GM19372 (cell line): ENCODE measurements at regions not wholly inside any gene's neighbourhood (a gene's known extent, or its start where the extent isn't known, plus 50 kb on each side); places are given as distances from the start of the nearest gene placed in this dataset.

ENCODE experiments used
- ATAC-seq: cut with Tn5 transposase; IDR thresholded peaks from one replicate; pipeline ENCODE4 v1.9.1; 2021; ENCODE audit warnings: mild to moderate bottlenecking, low read depth, moderate library complexity; ENCODE audit not compliant: unreplicated experiment

GRCh38 chr13:69458013-69458412, 649.6 kb upstream of the ATXN8OS start:
- no peak for ATAC-seq

DNA sequence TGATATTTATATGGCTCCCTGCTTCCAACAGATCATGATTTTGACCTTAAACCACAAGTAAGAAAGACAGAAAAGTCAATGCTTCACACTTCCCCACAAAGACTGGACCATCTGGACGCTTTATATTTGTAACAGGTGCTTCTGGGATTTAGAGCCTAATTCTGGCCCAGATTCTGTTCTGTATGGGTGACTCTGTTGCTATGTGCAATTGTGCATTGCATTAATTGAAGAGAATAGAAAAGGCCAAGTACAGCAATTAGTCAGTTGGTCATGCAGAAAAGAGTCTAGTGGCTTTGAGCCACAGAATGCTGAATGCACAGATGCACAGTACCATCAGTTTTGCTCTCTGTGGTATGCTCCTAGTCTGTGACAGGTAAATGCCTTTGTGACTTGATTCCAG, 657.4 kb upstream of the ATXN8OS start:
- ATAC-seq = no peak

GRCh38 chr13:69425235-69425634, 682.4 kb upstream of the ATXN8OS start:
- ATAC-seq = no peak

- no peak for ATAC-seq
These were observed 683.8 kb upstream of the ATXN8OS start for GRCh38 chr13:69423844-69424243.

GRCh38 chr13:69418319-69418718, 689.3 kb upstream of the ATXN8OS start:
- no peak for ATAC-seq

- ATAC-seq = no peak
These were observed 696.9 kb upstream of the ATXN8OS start for GRCh38 chr13:69410761-69411160.

DNA sequence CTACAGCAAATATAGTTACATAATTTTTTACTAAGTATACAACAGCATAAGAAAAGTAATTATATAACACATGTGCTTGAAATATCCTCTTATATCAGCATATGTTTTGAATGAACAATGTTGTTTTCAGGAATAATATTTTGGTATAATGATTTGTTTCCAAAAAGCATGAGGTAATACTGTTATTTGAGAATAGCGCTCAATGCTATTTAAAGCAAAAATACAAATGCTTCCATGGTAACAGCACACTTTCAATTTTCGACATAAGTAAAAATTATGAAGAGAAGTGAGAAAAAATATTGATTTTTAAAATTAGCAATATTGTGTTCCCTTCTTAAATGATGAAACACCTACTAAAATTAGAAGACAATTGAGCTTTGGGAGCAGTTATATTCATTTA, 715.9 kb upstream of the ATXN8OS start:
- ATAC-seq = no peak

DNA sequence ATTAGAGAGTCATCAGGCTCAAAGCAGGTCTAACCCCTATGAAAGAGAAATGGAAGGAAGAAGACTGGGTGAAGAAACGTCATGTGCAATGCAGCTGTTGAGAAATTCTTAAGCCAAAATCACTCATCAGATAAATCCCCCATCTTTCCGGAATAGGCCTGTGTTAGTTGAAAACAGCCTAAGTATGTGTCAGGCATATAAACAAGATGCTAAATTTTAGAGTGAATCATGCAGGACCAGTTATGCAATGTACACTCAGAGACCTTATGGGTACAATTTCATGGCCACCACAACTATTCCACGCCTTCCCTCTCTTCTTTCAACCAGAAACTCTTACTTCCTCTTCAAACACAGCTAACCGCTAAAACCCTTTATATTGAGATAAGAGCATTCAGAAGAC, 717.7 kb upstream of the ATXN8OS start:
- no peak for ATAC-seq

DNA sequence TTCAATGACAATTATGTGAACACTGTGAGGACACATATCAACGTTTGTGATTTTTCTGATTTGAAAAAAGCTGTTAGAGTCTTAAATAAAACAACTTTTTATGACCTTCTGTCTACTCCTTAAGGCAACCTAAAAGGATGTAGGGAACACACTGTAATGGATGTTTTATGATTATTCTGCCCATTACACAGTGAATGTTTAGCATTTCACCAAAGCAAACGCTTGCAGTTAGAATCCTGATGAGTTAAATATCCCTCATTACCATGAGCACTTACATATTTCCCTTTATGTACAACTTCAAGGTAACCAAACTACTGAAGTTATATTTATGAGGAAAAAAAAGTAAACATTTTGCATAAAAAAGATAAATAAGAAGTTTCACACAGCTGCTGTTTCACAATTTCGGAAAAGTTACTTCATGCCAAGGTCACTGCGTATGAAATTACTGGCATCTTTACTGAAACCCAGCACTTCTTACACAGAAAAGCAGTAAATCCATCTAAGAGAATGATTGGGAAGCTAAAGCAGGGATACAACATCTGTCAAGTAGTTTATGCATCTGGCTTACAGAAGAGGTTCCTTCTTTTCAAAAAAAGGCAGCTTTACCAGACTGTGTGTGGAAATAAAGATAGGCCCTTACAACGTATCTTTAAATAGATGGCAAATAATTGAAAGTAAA, 733.7 kb upstream of the ATXN8OS start:
- no peak for ATAC-seq

- no peak for ATAC-seq
These were observed 744.3 kb upstream of the ATXN8OS start for GRCh38 chr13:69363360-69363759.

GRCh38 chr13:69331245-69331644, 776.4 kb upstream of the ATXN8OS start:
- ATAC-seq = no peak

DNA sequence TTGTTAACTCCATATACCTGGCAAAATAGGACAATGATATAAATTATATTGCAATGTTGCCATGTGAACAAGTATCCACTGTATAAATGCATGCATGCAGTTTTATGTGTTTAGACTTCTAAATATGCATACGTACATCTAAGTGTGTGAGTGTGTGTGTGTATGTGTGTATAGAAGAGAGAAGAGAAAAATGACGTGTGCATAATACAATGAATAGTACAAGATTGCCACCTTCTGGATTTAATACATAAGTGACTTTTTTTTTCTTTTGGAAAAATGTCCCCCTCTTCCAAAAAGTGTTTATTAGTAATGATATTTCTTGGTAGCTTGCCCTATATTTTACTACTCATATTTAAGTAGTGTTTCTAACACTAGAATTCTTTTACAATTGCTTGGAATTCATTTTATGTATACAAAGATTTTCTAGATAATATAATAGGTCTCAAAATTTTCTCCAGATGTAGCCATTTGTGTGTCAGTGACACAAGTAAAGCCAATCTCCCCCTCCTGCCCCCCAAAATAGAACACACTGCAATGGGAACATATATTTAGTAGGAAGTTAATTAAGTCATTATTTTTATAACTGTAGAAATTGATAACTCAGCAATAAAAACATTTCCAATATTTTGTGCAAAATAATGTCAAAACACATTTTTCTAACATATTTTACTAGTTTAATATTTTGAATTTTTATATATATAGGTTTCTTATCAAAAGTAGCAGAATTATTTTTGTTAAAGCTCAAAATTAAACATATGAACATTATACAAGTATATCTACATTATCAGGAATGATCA, 783.3 kb upstream of the ATXN8OS start:
- no peak for ATAC-seq

DNA sequence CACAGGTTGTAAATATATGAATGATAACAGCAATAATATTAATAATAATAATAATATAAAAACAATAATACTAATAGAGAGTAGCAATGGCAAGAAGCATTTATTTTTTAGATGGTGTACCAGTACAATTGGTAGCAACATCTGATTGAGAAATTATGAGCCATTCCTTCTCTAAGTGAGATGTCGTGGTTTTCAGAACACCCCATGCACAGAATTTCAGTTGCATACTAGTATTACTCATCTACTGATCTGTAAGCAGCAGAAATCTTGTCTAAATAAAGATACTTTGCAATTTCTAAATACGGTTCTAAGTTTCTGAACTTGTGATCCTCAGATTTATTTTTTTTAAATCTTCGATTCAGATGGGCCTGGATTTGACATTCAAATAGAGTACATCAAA, 788.0 kb upstream of the ATXN8OS start:
- no peak for ATAC-seq

DNA sequence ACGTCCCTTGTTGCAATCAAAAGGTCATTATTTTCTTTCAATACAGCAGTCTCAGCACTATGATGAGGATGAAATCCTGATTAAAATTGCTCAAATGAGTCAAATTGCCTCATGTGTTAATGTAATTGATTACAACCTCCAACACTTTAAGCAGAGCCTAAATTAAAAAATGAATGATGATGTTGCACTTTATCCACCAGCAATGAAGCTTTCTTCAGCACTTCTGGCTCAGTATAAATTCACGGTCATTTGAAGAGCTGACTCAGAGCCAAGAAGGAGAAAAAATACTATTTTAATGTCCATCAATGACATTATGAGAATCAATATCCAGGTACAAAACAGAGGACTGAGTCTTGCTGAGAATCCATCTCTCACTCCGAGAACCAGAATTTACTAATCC, 792.6 kb upstream of the ATXN8OS start:
- no peak for ATAC-seq

DNA sequence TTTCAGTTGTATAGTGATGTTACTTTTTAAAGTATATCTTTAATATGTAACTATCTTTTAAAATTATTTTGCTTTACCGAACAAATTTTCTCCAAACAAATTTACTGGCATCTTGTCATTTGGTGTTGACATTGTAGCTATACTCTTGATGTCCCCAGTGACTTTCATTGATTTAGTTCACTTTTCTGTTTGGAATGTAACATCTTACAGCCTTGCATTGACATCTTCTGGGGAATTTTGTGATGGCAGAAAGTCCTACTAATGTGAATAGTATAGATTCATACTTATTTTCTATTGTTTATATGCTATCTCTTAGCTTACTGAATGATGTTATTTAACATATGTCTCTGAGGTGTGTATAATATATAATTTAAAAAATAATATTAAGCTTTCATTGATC, 800.9 kb upstream of the ATXN8OS start:
- ATAC-seq = no peak

DNA sequence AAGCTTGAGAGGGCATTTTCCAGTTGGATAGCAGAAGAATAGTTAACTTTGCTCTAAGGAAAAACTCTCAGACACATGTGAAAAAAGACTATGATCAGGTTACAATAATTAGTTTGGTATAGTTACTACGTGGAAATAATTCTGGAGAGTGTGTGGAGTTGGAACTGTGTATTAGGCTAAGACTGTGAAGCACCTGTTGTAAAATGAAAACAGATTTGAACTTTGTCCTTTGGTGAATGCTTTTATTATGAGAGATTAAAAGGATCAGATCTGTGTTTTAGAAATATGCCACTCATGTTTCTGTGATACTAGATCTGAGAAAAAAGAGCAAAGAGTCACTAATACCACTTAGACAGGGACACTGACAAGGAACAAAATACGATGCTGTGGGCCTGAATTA, 807.5 kb upstream of the ATXN8OS start:
- no peak for ATAC-seq

DNA sequence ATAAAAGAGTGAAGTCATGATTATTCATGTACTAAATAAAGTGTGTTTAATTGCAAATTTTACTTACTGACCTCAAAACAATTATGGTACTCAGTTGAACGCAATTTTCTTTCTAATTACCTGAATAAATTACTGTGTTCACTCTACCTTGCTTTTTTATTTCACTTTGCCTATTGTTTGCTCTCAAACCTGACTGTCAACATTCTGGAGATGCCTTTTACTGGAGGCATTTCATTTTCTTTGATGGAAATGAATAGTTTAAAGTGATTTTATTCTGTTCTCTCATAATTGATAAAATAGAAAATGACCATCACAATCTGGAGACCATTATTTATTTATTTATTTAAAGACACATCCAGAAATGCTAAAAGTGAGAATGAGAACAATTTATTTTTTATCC, 811.5 kb upstream of the ATXN8OS start:
- ATAC-seq = no peak

GRCh38 chr13:69292789-69293425, 814.7 kb upstream of the ATXN8OS start:
- ATAC-seq = no peak

DNA sequence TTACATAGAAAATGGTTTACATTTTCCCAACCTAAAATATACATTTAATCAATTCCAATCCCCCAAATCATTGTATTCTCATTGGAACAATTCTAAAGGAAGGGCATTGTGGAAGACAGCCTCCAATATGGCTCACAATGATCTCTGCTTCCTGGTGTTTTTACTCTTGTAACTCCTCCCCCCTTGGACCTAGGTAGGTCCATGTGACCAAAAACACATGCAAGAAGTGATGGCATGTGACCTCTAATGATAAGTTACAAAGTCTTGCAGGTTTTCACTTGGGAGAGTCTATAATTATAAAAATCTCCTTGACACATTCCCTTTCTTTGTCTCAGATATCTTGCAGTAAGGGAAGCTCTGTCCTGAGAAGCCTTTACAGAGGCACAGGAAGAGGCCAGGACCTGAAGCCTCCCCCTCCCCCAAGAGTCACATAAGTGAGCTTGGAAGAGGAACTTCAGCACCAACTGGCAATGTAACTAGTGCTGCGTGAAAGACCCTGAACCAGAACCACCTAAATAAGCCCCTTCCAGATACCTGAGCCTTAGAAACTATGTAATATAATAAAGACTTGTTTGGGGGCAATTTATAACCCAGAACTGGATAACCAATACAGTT, 816.2 kb upstream of the ATXN8OS start:
- no peak for ATAC-seq

GRCh38 chr13:69288026-69288425, 819.6 kb upstream of the ATXN8OS start:
- no peak for ATAC-seq

- no peak for ATAC-seq
These were observed 820.5 kb upstream of the ATXN8OS start for GRCh38 chr13:69287050-69287698.
